ENCODE measurements at regions not wholly inside any gene's neighbourhood (a gene's known extent, or its start where the extent isn't known, plus 50 kb on each side); places are given as distances from the start of the nearest gene placed in this dataset.
"Not testable (repeated sequence)": the region's sequence is repeated elsewhere in the genome, so short reads cannot be mapped to it uniquely, and the experiment has no call there.

DNA sequence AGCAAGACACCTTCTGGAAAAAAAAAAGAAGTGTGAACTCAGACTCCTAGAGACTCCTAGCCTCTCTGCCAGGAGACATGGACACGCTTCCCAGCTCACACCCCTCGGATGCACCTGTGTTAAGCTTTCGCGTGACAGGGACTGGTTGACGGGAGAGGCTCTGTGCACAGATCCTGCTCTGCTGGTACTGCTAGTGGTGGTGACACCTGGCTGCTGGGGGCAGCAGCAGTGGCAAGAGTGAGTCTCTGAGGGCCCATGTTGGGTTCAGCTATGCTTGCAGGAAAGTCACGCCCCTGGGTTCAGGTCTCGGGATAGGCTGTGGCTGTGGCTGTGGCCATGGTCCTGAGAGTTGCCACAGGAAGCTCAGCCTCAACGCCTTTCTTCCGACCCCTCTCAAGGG lies 81.1 kb downstream of the XRCC2 start:
- DNase-seq (ENCODE audit: low read depth) = no peak
- TF ChIP-seq, protein P1, sequence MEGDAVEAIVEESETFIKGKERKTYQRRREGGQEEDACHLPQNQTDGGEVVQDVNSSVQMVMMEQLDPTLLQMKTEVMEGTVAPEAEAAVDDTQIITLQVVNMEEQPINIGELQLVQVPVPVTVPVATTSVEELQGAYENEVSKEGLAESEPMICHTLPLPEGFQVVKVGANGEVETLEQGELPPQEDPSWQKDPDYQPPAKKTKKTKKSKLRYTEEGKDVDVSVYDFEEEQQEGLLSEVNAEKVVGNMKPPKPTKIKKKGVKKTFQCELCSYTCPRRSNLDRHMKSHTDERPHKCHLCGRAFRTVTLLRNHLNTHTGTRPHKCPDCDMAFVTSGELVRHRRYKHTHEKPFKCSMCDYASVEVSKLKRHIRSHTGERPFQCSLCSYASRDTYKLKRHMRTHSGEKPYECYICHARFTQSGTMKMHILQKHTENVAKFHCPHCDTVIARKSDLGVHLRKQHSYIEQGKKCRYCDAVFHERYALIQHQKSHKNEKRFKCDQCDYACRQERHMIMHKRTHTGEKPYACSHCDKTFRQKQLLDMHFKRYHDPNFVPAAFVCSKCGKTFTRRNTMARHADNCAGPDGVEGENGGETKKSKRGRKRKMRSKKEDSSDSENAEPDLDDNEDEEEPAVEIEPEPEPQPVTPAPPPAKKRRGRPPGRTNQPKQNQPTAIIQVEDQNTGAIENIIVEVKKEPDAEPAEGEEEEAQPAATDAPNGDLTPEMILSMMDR (conservative IDR thresholded peaks at IDR 0.05; ENCODE audit: low read depth, low read length) = no peak
- no peak overlapping the region for H3K4me3 ChIP-seq (ENCODE audit: low read depth, low read length)

- DNase-seq (ENCODE audit: low read depth) = no peak
- TF ChIP-seq, protein P1 (conservative IDR thresholded peaks at IDR 0.05; ENCODE audit: low read depth, low read length) = no peak
Measured at GRCh38 chr7:152591976-152592375, 84.0 kb downstream of the XRCC2 start.

DNA sequence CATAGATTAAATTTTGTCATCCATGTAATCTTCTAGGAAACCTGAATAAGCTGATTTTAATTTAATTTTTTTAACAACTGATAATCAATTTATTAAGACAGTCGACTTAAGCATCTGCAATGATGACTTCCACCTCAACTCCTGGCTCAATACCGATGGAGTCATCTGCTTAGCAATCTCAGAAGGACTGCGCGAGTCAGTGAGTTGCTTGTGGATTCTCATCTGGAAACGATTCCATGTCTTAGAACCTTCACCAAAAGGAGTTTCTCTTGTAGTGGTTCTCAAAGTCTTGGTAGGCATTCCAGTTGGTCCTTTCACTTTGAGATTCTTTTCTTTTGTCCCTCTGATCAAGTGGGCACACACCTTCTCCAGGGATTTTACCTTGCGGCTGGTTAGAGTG lies 85.5 kb downstream of the XRCC2 start:
- no peak overlapping the region for H3K4me3 ChIP-seq (ENCODE audit: low read depth, low read length)
- TF ChIP-seq, protein P1 (conservative IDR thresholded peaks at IDR 0.05; ENCODE audit: low read depth, low read length) = no peak
- DNase-seq (ENCODE audit: low read depth) = no peak

More at GRCh38 chr7:152591976-152592375, 84.0 kb downstream of the XRCC2 start:
- no peak overlapping the region for H3K4me3 ChIP-seq (ENCODE audit: low read depth, low read length)

DNA sequence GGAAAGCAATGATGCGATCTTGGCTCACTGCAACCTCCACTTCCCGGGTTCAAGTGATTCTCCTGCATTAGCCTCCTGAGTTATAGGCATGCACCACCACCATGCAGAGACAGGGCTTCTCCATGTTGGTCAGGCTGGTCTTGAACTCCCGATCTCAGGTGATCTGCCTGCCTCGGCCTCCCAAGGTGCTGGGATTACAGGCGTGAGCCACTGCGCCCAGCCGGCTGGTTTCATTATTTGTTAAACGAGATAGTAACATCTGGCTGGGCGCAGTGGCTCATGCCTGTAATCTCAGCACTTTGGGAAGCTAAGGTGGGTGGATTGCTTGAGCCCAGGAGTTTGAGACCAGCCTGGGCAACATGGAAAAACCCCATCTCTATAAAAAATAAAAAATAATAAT lies 86.1 kb downstream of the XRCC2 start:
- not testable (repeated sequence) for H3K4me3 ChIP-seq (ENCODE audit: low read depth, low read length); DNase-seq (ENCODE audit: low read depth)

DNA sequence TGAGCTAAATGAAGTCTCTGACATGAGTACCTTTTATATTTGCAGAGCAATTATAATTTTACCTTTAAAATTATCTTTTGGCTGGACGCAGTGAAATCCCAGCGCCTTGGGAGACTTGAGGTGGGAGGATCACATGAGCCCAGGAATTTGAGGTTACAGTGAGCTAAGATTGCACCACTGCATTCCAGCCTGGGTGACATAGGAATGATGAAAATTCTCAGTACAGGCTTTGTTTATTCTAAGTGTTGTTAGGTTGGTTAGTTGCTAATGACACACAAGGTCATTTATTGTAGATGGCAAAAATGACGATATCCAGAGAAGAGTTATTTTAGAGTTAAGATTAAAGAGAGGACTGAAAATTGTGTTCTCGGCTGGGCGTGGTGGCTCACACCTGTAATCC lies 87.6 kb downstream of the XRCC2 start:
- TF ChIP-seq, protein P1 (conservative IDR thresholded peaks at IDR 0.05; ENCODE audit: low read depth, low read length) = no peak
- peak; percentile 95 for DNase-seq (ENCODE audit: low read depth)
- no peak overlapping the region for H3K4me3 ChIP-seq (ENCODE audit: low read depth, low read length)

DNA sequence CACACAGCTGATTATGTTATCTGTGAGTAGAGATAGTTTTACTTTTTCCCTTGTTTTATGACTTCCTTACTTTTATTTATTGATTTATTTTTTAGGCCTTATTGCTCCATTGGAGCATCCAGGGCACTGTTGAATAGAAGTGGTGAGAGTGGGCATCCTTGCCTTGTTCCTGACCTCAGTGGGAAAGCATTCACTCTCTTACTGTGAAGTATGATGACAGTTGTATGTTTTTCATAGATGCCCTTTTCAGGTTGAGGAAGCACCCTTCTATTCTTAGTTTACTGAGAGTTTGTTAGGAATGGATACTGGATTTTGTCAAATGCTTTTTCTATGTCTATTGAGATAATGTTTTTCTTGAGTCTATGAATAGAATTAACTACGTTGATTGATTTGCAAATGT lies 88.6 kb downstream of the XRCC2 start:
- no peak overlapping the region for H3K4me3 ChIP-seq (ENCODE audit: low read depth, low read length)
- TF ChIP-seq, protein P1 (conservative IDR thresholded peaks at IDR 0.05; ENCODE audit: low read depth, low read length) = no peak
- peak; percentile 55 for DNase-seq (ENCODE audit: low read depth)

GRCh38 chr7:152583006-152583405 lies 92.9 kb downstream of the XRCC2 start:
- TF ChIP-seq, protein P1 (conservative IDR thresholded peaks at IDR 0.05; ENCODE audit: low read depth, low read length) = no peak
- H3K4me3 ChIP-seq (ENCODE audit: low read depth, low read length) = no peak overlapping the region
- no peak for DNase-seq (ENCODE audit: low read depth)

GRCh38 chr7:152579070-152579469 lies 96.9 kb downstream of the XRCC2 start:
- TF ChIP-seq, protein P1 (conservative IDR thresholded peaks at IDR 0.05; ENCODE audit: low read depth, low read length) = no peak
- H3K4me3 ChIP-seq (ENCODE audit: low read depth, low read length) = no peak overlapping the region
- DNase-seq (ENCODE audit: low read depth) = no peak

Data from choroid plexus epithelial cell (primary cell).